ENCODE measurements at regions not wholly inside any gene's neighbourhood (a gene's known extent, or its start where the extent isn't known, plus 50 kb on each side); places are given as distances from the start of the nearest gene placed in this dataset.

GRCh38 chr3:17841190-17841828 lies 98.9 kb upstream of the TBC1D5 start:
- peak; percentile 99 for TF ChIP-seq CTCF (conservative IDR thresholded peaks at IDR 0.05; ENCODE audit: low read depth, low read length)
- H3K4me3 ChIP-seq (ENCODE audit: low read depth, low read length): no peak overlapping the region
- DNase-seq (ENCODE audit: low read depth): peak; percentile 74

GRCh38 chr3:17840651-17841050 lies 98.2 kb upstream of the TBC1D5 start:
- no peak overlapping the region for H3K4me3 ChIP-seq (ENCODE audit: low read depth, low read length)
- no peak for DNase-seq (ENCODE audit: low read depth)
- TF ChIP-seq CTCF (conservative IDR thresholded peaks at IDR 0.05; ENCODE audit: low read depth, low read length): no peak

- H3K4me3 ChIP-seq (ENCODE audit: low read depth, low read length): no peak overlapping the region
- no peak for DNase-seq (ENCODE audit: low read depth)
- no peak for TF ChIP-seq CTCF (conservative IDR thresholded peaks at IDR 0.05; ENCODE audit: low read depth, low read length)
Measured at GRCh38 chr3:17840126-17840525, 97.7 kb upstream of the TBC1D5 start.

GRCh38 chr3:17836919-17837318 lies 94.5 kb upstream of the TBC1D5 start:
- no peak for TF ChIP-seq CTCF (conservative IDR thresholded peaks at IDR 0.05; ENCODE audit: low read depth, low read length)
- no peak for DNase-seq (ENCODE audit: low read depth)
- no peak overlapping the region for H3K4me3 ChIP-seq (ENCODE audit: low read depth, low read length)

GRCh38 chr3:17836092-17836491 lies 93.7 kb upstream of the TBC1D5 start:
- DNase-seq (ENCODE audit: low read depth): no peak
- TF ChIP-seq CTCF (conservative IDR thresholded peaks at IDR 0.05; ENCODE audit: low read depth, low read length): no peak
- no peak overlapping the region for H3K4me3 ChIP-seq (ENCODE audit: low read depth, low read length)

GRCh38 chr3:17833786-17834559 lies 91.5 kb upstream of the TBC1D5 start:
- no peak for DNase-seq (ENCODE audit: low read depth)
- H3K4me3 ChIP-seq (ENCODE audit: low read depth, low read length): no peak overlapping the region
- no peak for TF ChIP-seq CTCF (conservative IDR thresholded peaks at IDR 0.05; ENCODE audit: low read depth, low read length)

GRCh38 chr3:17832016-17832415 lies 89.6 kb upstream of the TBC1D5 start:
- no peak for DNase-seq (ENCODE audit: low read depth)
- no peak overlapping the region for H3K4me3 ChIP-seq (ENCODE audit: low read depth, low read length)
- no peak for TF ChIP-seq CTCF (conservative IDR thresholded peaks at IDR 0.05; ENCODE audit: low read depth, low read length)
